Stimulated activated CD8-positive, alpha-beta memory T cell treated with anti-CD3 and anti-CD28 coated beads, Interleukin-4, amount 100 ng/mL, for 24 hours (primary cell): ENCODE measurements at regions not wholly inside any gene's neighbourhood (a gene's known extent, or its start where the extent isn't known, plus 50 kb on each side); places are given as distances from the start of the nearest gene placed in this dataset.

Source experiments
- DNase-seq: peaks from one replicate; pipeline ENCODE4 v3.0.0-alpha.2; 2020; ENCODE audit warnings: low read depth

GRCh38 chr20:40449144-40449690 is 239.8 kb downstream of the MAFB start:
- DNase-seq, result no peak

- no peak for DNase-seq
Measured at GRCh38 chr20:40446888-40447287, 242.1 kb downstream of the MAFB start.

GRCh38 chr20:40444516-40444915 is 244.5 kb downstream of the MAFB start:
- DNase-seq, result no peak

GRCh38 chr20:40443753-40444152 is 245.3 kb downstream of the MAFB start:
- no peak for DNase-seq

- DNase-seq, result no peak
Measured at GRCh38 chr20:40442181-40442963, 246.7 kb downstream of the MAFB start.

- DNase-seq, result no peak
Measured at GRCh38 chr20:40441771-40442170, 247.3 kb downstream of the MAFB start.

GRCh38 chr20:40438161-40438830 is 250.7 kb downstream of the MAFB start:
- DNase-seq, result no peak

GRCh38 chr20:40436011-40436410 is 253.0 kb downstream of the MAFB start:
- no peak for DNase-seq

GRCh38 chr20:40435146-40435895 is 253.7 kb downstream of the MAFB start:
- no peak for DNase-seq

GRCh38 chr20:40434122-40434521 is 254.9 kb downstream of the MAFB start:
- no peak for DNase-seq

GRCh38 chr20:40433341-40433861 is 255.6 kb downstream of the MAFB start:
- no peak for DNase-seq

- DNase-seq, result no peak
Measured at GRCh38 chr20:40431611-40432010, 257.4 kb downstream of the MAFB start.

- no peak for DNase-seq
Measured at GRCh38 chr20:40431112-40431511, 257.9 kb downstream of the MAFB start.

GRCh38 chr20:40427026-40427425 is 262.0 kb downstream of the MAFB start:
- DNase-seq, result no peak

- no peak for DNase-seq
Measured at GRCh38 chr20:40424695-40425094, 264.3 kb downstream of the MAFB start.

GRCh38 chr20:40422656-40423055 is 266.4 kb downstream of the MAFB start:
- no peak for DNase-seq

- DNase-seq, result no peak
Measured at GRCh38 chr20:40416274-40416673, 272.8 kb downstream of the MAFB start.

GRCh38 chr20:40414843-40415615 is 274.0 kb downstream of the MAFB start:
- DNase-seq, result no peak

GRCh38 chr20:40410028-40410427 is 279.0 kb downstream of the MAFB start:
- no peak for DNase-seq

GRCh38 chr20:40397467-40397866 is 291.6 kb downstream of the MAFB start:
- no peak for DNase-seq

GRCh38 chr20:40393197-40394079 is 295.6 kb downstream of the MAFB start:
- no peak for DNase-seq
